Spleen (tissue), 11 donors: ENCODE measurements at regions not wholly inside any gene's neighbourhood (a gene's known extent, or its start where the extent isn't known, plus 50 kb on each side); places are given as distances from the start of the nearest gene placed in this dataset.

Experiments used
- DNase-seq: peaks from one replicate; pipeline ENCODE4 v3.0.0-alpha.2; 2020
- H3K27ac ChIP-seq, 8 donors: fragments of 200-600 bp; sonication (generic) in 7 of 8; 1 replicate in 4 of 8; 2 replicates in 4 of 8; pipeline versions ENCODE4 v1.5.0 to v1.8.0; 2016 to 2021; ENCODE audit warnings: inconsistent platforms in 4 of 8, mild to moderate bottlenecking in 4 of 8, moderate library complexity in 1 of 8
- H3K27me3 ChIP-seq, 7 donors: fragments of 200-600 bp; sonication (generic) in 6 of 7; replicated peaks in 1 of 7; 1 replicate in 4 of 7; 2 replicates in 3 of 7; pipeline versions ENCODE4 v1.5.0 to v1.8.0; 2016 to 2021; ENCODE audit warnings: inconsistent platforms in 3 of 7, mild to moderate bottlenecking in 1 of 7
- H3K36me3 ChIP-seq, 6 donors: fragments of 200-600 bp; sonication (generic) in 5 of 6; 1 replicate in 4 of 6; 2 replicates in 2 of 6; pipeline versions ENCODE4 v1.5.0 to v1.8.0; 2016 to 2021; ENCODE audit warnings: inconsistent platforms in 2 of 6
- H3K4me1 ChIP-seq, 6 donors: fragments of 200-600 bp; sonication (generic) in 5 of 6; 1 replicate in 3 of 6; 2 replicates in 3 of 6; pipeline versions ENCODE4 v1.5.0 to v1.8.0; 2016 to 2021; ENCODE audit warnings: inconsistent platforms in 3 of 6
- H3K4me3 ChIP-seq, 8 donors: fragments of 200-600 bp; sonication (generic) in 7 of 8; 1 replicate in 4 of 8; 2 replicates in 4 of 8; pipeline versions ENCODE4 v1.5.0 to v1.8.0; 2016 to 2021; ENCODE audit warnings: inconsistent platforms in 4 of 8, mild to moderate bottlenecking in 4 of 8, moderate library complexity in 2 of 8
- H3K9me3 ChIP-seq, 8 donors: fragments of 200-600 bp; sonication (generic) in 7 of 8; 1 replicate in 4 of 8; 2 replicates in 4 of 8; pipeline versions ENCODE4 v1.5.0 to v1.8.0; 2016 to 2021; ENCODE audit warnings: inconsistent platforms in 4 of 8
- CTCF ChIP-seq, 11 experiments: fragments of 200-600 bp in 7 of 11; fragments of 450-650 bp in 4 of 11; sonication (generic) in 4 of 11; IDR thresholded peaks in 8 of 11; conservative IDR thresholded peaks in 3 of 11; 1 replicate in 7 of 11; 2 replicates in 4 of 11; pipeline versions ENCODE4 v1.4.0 to v1.8.0; 2016 to 2021; ENCODE audit warnings: antibody characterized with exemption in 11 of 11, inconsistent platforms in 4 of 11, mild to moderate bottlenecking in 1 of 11
- POLR2A ChIP-seq, 3 donors: fragments of 450-650 bp; IDR thresholded peaks; one replicate each; pipeline ENCODE4 v1.5.1; 2017; ENCODE audit warnings: antibody characterized with exemption in 3 of 3, mild to moderate bottlenecking in 1 of 3
- POLR2AphosphoS5 ChIP-seq, 3 donors: sonication (generic); formaldehyde crosslinking; IDR thresholded peaks; one replicate each; pipeline ENCODE4 v1.5.1; 2017; ENCODE audit warnings: antibody characterized with exemption in 3 of 3
- WGBS, 5 donors: extraction: QIAGEN DNeasy Blood & Tissue Kit in 3 of 5; methylation state at CpG; one replicate each; pipeline versions ENCODE4 v1.1.5 to v1.1.7; 2013 to 2018; 5-methylcytosine and 5-hydroxymethylcytosine counted together
- intact Hi-C: fragments of 100-400 bp; cut with DNase I; formaldehyde crosslinking; loops from one replicate; pipeline ENCODE4 v1.15.0; 2023; ENCODE audit warnings: low total_unique reads
- donor health status: healthy with polysubstance abuse.
- donor health status: DM: no; HTN: no; CAD: no; lungs with moderate emphysema.
- donor health status: DM: no; HTN: no; CAD: no.
- donor health status: Bipolar disorder and iron deficiency.
- donor health status: healthy.
- donor health status: DM: no; HTN: no; CAD: no.
- donor health status: DM: yes; HTN: yes; CAD: no.

GRCh38 chr6:106856227-106856874, 118.2 kb downstream of the CD24 start:
- no peak for TF ChIP-seq CTCF (IDR thresholded peaks at IDR 0.05 in 8 of 11, conservative IDR thresholded peaks at IDR 0.05 in 3 of 11)
- TF ChIP-seq POLR2A (IDR thresholded peaks at IDR 0.05): no peak
- TF ChIP-seq POLR2AphosphoS5 (IDR thresholded peaks at IDR 0.05): no peak
- WGBS, 5 donors: 78 to 85% (median 83%) methylated on average over 9 of the region's 9 CpGs
- Histone ChIP-seq H3K4me1 (no peaks in the 10 kb centered on the region), H3K9me3 (peaks cover 0 to 28% (median 21%) of the 10 kb centered on the region in 8 donors), H3K36me3 (no peaks in the 10 kb centered on the region), H3K4me3 (no peak overlapping the region), H3K27ac (no peak overlapping the region), H3K27me3 (no peaks in the 10 kb centered on the region)
- DNase-seq: no peak
- intact Hi-C loops: no loop called here

- no peaks in the 10 kb centered on the region for H3K27me3 ChIP-seq
- H3K27ac ChIP-seq: no peak overlapping the region
- H3K36me3 ChIP-seq: no peaks in the 10 kb centered on the region
- H3K9me3 ChIP-seq: peaks cover 0 to 15% (median 10%) of the 10 kb centered on the region in 8 donors
- intact Hi-C loops: no loop called here
- peaks cover 0 to 1% (median 0%) of the 10 kb centered on the region in 6 donors for H3K4me1 ChIP-seq
- TF ChIP-seq POLR2A (IDR thresholded peaks at IDR 0.05) (no peak), POLR2AphosphoS5 (IDR thresholded peaks at IDR 0.05) (no peak), CTCF (IDR thresholded peaks at IDR 0.05 in 8 of 11, conservative IDR thresholded peaks at IDR 0.05 in 3 of 11) (no peak)
- 81 to 91% (median 85%) methylated on average over 4 of the region's 4 CpGs for WGBS, 5 donors
- no peak overlapping the region for H3K4me3 ChIP-seq
- no peak for DNase-seq
Observed at GRCh38 chr6:106855117-106855516, 119.4 kb downstream of the CD24 start.

GRCh38 chr6:106849676-106850332, 124.7 kb downstream of the CD24 start:
- no peak for TF ChIP-seq CTCF (IDR thresholded peaks at IDR 0.05 in 8 of 11, conservative IDR thresholded peaks at IDR 0.05 in 3 of 11)
- no peak for TF ChIP-seq POLR2AphosphoS5 (IDR thresholded peaks at IDR 0.05)
- TF ChIP-seq POLR2A (IDR thresholded peaks at IDR 0.05): no peak

GRCh38 chr6:106849120-106849519, 125.4 kb downstream of the CD24 start:
- Histone ChIP-seq H3K9me3 (peaks cover 0 to 15% (median 9%) of the 10 kb centered on the region in 8 donors), H3K4me3 (no peak overlapping the region), H3K27me3 (no peaks in the 10 kb centered on the region), H3K27ac (peak overlapping the region in 5 of 8 donors; percentile 32 to 60 (median 52)), H3K36me3 (no peaks in the 10 kb centered on the region), H3K4me1 (peaks cover 0 to 36% (median 19%) of the 10 kb centered on the region in 6 donors)
- no peak for DNase-seq
- intact Hi-C loops: no loop called here
- TF ChIP-seq CTCF (IDR thresholded peaks at IDR 0.05 in 8 of 11, conservative IDR thresholded peaks at IDR 0.05 in 3 of 11) (no peak), POLR2A (IDR thresholded peaks at IDR 0.05) (no peak), POLR2AphosphoS5 (IDR thresholded peaks at IDR 0.05) (no peak)
- 41 to 77% (median 61%) methylated on average over 3 of the region's 3 CpGs for WGBS, 5 donors

More at GRCh38 chr6:106849676-106850332, 124.7 kb downstream of the CD24 start:
- H3K4me3 ChIP-seq: no peak overlapping the region
- no peak for DNase-seq
- peak overlapping the region in 5 of 8 donors; percentile 32 to 60 (median 52) for H3K27ac ChIP-seq
- intact Hi-C loops: no loop called here
- peaks cover 0 to 15% (median 9%) of the 10 kb centered on the region in 8 donors for H3K9me3 ChIP-seq
- peaks cover 0 to 34% (median 18%) of the 10 kb centered on the region in 6 donors for H3K4me1 ChIP-seq
- WGBS, 5 donors: 47 to 66% (median 55%) methylated on average over 6 of the region's 6 CpGs
- no peaks in the 10 kb centered on the region for H3K36me3 ChIP-seq
- no peaks in the 10 kb centered on the region for H3K27me3 ChIP-seq
